22Rv1 (cell line): ENCODE measurements at regions not wholly inside any gene's neighbourhood (a gene's known extent, or its start where the extent isn't known, plus 50 kb on each side); places are given as distances from the start of the nearest gene placed in this dataset.

ENCODE experiments used
- H3K27ac ChIP-seq: fragments of 450-650 bp; 2 replicates; pipeline ENCODE4 v1.5.1; 2017
- ZFX ChIP-seq: fragments of 450-650 bp; IDR thresholded peaks from 2 replicates; pipeline ENCODE4 v1.6.1; 2017; ENCODE audit warnings: antibody characterized with exemption, borderline replicate concordance
- TF ChIP-seq, protein P1 (sequence below): fragments of 450-650 bp; IDR thresholded peaks from 2 replicates; pipeline ENCODE4 v1.5.1; 2017; ENCODE audit warnings: mild to moderate bottlenecking

DNA sequence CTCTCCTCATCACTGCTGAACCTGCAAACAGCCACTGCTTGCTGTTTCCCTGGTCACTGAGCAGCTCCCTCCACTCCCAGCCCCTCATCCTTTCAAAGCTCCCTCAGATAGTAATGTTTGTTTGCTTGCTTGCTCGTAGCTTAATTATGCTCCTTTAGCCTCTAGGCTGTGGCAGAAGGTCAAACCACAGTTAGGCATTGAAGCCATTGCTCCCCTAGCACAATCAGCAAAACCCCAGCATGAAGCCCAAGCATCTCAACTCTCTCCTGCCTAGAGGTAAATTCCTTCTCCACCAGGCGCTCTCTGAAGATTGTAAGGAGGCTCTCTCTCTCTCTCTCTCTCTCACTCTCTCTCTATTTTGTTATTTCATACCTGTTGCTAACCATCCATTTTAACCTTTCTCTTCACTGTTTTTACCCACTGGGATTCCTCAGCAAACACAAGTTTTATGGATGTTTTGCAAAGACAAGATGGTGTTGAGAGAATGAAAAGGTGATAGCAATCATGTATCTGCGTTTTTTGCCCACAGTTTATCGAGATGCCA, 135.9 kb upstream of the HNRNPA3 start:
- H3K27ac ChIP-seq: no peak overlapping the region
- no peak for TF ChIP-seq ZFX
- TF ChIP-seq, protein P1, sequence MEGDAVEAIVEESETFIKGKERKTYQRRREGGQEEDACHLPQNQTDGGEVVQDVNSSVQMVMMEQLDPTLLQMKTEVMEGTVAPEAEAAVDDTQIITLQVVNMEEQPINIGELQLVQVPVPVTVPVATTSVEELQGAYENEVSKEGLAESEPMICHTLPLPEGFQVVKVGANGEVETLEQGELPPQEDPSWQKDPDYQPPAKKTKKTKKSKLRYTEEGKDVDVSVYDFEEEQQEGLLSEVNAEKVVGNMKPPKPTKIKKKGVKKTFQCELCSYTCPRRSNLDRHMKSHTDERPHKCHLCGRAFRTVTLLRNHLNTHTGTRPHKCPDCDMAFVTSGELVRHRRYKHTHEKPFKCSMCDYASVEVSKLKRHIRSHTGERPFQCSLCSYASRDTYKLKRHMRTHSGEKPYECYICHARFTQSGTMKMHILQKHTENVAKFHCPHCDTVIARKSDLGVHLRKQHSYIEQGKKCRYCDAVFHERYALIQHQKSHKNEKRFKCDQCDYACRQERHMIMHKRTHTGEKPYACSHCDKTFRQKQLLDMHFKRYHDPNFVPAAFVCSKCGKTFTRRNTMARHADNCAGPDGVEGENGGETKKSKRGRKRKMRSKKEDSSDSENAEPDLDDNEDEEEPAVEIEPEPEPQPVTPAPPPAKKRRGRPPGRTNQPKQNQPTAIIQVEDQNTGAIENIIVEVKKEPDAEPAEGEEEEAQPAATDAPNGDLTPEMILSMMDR: no peak

DNA sequence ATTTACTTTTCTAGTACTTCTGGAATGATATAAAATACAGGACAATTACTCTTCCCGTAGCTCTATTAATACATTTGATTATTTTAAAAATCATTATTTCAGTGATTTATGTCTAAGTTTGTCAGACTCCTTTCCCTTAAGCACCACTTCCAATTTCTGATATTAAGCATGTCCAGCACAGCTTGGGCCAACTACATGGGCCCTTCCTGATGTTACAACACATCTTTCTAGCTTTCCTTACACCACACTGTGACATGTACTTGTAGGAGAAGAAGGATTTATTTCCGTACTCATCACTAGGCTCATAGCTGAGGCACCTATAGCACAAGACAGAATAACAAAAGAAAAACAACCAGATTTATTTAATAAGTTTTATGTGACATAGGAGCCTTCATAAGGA, 134.8 kb upstream of the HNRNPA3 start:
- no peak for TF ChIP-seq ZFX
- TF ChIP-seq, protein P1: no peak
- no peak overlapping the region for H3K27ac ChIP-seq

DNA sequence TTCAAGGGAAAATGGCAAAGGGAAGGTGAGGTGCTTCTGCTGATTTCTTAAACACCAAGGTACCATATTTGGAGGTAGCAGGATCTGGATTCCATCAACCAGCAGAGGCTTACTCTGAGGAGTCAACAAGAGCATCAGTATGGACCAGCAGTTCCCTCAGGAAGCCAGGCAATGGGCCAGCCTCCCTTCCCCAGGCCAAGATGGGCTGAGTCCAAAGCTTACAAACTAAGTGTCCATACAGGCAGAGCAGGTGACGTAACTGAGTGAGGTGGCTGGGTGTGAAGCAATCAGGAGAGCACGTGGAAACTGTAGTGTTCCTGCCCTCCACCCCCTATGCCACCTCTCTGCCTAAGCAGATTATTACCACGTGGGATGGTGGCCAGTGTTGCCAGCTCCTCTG, 134.2 kb upstream of the HNRNPA3 start:
- no peak for TF ChIP-seq ZFX
- TF ChIP-seq, protein P1: no peak
- H3K27ac ChIP-seq: no peak overlapping the region

DNA sequence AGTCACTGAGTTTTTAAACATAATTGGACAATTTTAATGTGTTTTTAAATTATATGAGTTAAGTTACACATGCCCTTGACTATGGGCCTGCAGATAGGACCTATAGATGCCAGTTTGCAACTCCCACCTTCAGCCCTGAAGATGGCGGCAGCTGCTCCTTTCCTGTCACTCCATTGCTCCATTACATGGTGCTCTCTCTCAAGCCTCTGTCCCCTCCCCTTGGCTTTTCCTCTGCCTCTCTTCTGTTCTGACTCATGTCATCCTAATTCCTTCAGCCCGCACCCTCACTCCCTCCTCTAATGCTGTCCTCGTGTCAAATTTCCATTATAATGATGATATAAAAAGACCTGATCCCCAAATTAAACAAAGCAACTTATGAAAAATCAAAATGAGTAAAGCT, 133.7 kb upstream of the HNRNPA3 start:
- H3K27ac ChIP-seq: no peak overlapping the region
- TF ChIP-seq, protein P1: no peak
- TF ChIP-seq ZFX: no peak

DNA sequence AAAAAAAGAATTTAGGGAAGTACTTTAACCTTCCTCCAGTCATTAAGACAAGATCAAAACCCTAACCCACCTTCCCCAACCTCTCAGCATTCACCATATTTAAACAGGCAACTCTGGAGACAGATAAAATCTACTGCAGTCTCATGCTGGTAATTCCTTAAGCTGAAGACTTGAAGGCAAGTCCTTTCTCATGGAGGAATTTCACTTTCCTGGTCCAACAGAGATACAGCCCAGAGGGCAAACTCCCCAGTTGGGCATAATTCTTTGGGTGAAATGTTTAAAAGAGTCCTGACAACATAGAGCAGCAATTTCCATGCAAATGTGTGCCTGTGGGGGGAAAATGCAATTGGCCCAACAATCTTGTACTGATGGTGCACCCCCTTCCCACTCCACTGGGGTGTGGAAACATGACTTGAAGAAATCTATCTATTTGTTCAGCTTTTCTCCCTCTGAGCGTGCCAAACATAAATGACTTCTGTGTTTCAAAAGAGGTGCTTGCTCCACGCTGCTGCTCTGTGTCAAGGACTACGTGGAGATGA, 131.8 kb upstream of the HNRNPA3 start:
- TF ChIP-seq ZFX: no peak
- TF ChIP-seq, protein P1: no peak
- no peak overlapping the region for H3K27ac ChIP-seq

DNA sequence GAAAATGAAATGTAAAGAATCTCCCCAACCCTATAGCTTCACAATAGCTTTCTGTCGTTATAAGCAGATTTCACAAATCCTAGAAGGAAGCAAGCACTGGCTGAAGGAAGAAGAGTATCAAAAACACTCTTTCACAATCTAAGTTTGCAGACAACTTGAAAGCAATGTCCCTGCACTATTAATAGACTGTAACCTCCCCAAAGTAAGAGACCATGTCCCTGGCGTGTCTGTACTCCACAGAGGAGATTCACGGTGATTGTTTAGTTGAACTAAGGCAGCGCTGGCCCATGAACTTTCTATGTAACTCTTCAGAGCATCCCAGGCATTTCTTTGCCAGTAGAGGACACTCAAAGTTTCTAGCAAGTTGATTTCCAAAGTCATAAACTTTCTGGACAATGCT, 128.0 kb upstream of the HNRNPA3 start:
- H3K27ac ChIP-seq: no peak overlapping the region
- TF ChIP-seq, protein P1: no peak
- TF ChIP-seq ZFX: no peak

DNA sequence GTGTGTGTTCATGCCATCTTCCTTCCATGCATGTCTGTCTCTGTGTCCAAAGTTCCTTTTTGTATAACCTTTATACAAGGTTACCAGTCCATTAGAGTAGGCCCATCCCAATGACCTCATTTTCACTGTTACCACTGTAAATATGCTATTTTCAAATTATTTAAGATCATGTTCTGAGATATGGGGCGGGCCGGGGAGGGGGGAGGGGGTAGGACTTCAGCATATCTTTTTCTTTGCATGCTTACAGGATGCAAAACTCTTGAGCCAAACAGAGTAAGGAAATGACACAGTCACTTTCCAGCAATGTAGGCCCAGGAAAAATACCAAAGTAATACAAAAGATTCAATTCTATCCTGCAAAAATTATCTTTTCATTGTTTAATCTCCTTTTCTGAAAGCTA, 124.1 kb upstream of the HNRNPA3 start:
- no peak overlapping the region for H3K27ac ChIP-seq
- TF ChIP-seq ZFX: no peak
- TF ChIP-seq, protein P1: no peak
